BLaER1 (cell line): ENCODE measurements at regions not wholly inside any gene's neighbourhood (a gene's known extent, or its start where the extent isn't known, plus 50 kb on each side); places are given as distances from the start of the nearest gene placed in this dataset.

Experiments
- H3K27ac ChIP-seq: shearing (Covaris generic); formaldehyde crosslinking; 2 replicates; pipeline ENCODE4 v1.8.1; 2022
- H3K27me3 ChIP-seq: shearing (Covaris generic); formaldehyde crosslinking; 2 replicates; pipeline ENCODE4 v1.8.1; 2022
- H3K36me3 ChIP-seq: shearing (Covaris generic); formaldehyde crosslinking; 2 replicates; pipeline ENCODE4 v1.8.1; 2022
- H3K4me1 ChIP-seq: shearing (Covaris generic); formaldehyde crosslinking; 2 replicates; pipeline ENCODE4 v1.8.1; 2022
- H3K4me2 ChIP-seq: shearing (Covaris generic); formaldehyde crosslinking; 2 replicates; pipeline ENCODE4 v1.8.1; 2022
- H3K4me3 ChIP-seq: shearing (Covaris generic); formaldehyde crosslinking; 2 replicates; pipeline ENCODE4 v1.8.1; 2022
- H3K9ac ChIP-seq: shearing (Covaris generic); formaldehyde crosslinking; 2 replicates; pipeline ENCODE4 v1.8.1; 2022
- H3K9me3 ChIP-seq: shearing (Covaris generic); formaldehyde crosslinking; 2 replicates; pipeline ENCODE4 v1.8.1; 2022
- H4K20me1 ChIP-seq: shearing (Covaris generic); formaldehyde crosslinking; 2 replicates; pipeline ENCODE4 v1.8.1; 2022
- Cebpa-rat ChIP-seq: shearing (Covaris generic); IDR thresholded peaks from 2 replicates; pipeline ENCODE4 v1.8.1; 2022

GRCh38 chr20:22352019-22352418 lies 232.4 kb downstream of the FOXA2 start:
- H3K4me2 ChIP-seq = no peak overlapping the region
- H3K4me3 ChIP-seq = no peak overlapping the region
- H3K27ac ChIP-seq = no peak overlapping the region
- H3K9me3 ChIP-seq = peaks cover 8% of the 10 kb centered on the region
- H3K4me1 ChIP-seq = peaks cover 16% of the 10 kb centered on the region
- TF ChIP-seq Cebpa-rat = no peak
- H3K9ac ChIP-seq = no peak overlapping the region
- no peaks in the 10 kb centered on the region for H3K27me3 ChIP-seq
- H4K20me1 ChIP-seq = no peaks in the 10 kb centered on the region
- H3K36me3 ChIP-seq = no peaks in the 10 kb centered on the region

DNA sequence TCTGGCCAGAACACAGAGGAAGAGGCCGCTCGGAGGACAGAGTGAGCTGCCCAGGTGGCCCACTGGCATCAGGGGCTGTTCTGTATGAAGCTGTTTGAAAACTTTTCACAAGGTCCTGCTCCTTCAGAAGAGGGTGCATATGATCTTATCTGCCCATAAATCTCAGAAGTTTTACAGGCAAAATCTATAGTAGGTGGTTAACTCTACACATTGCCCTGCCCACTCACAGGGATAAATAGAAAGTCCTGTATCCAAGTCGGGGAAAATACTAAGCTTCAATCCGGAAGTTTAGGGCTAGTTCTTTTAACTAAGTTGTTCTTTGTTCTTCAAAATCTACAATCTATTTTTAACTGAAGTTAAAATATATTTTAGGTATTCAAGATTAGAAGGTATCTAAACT lies 233.7 kb downstream of the FOXA2 start:
- H3K27ac ChIP-seq = no peak overlapping the region
- H3K4me2 ChIP-seq = no peak overlapping the region
- TF ChIP-seq Cebpa-rat = no peak
- H3K9ac ChIP-seq = no peak overlapping the region
- no peaks in the 10 kb centered on the region for H4K20me1 ChIP-seq
- no peak overlapping the region for H3K4me3 ChIP-seq
- peaks cover 8% of the 10 kb centered on the region for H3K9me3 ChIP-seq
- peaks cover 30% of the 10 kb centered on the region for H3K4me1 ChIP-seq
- H3K36me3 ChIP-seq = no peaks in the 10 kb centered on the region
- no peaks in the 10 kb centered on the region for H3K27me3 ChIP-seq

GRCh38 chr20:22348010-22348409 lies 236.4 kb downstream of the FOXA2 start:
- H3K4me2 ChIP-seq = peak overlapping the region; percentile 87
- TF ChIP-seq Cebpa-rat = no peak
- H3K9ac ChIP-seq = no peak overlapping the region
- H3K9me3 ChIP-seq = no peaks in the 10 kb centered on the region
- no peak overlapping the region for H3K4me3 ChIP-seq
- no peaks in the 10 kb centered on the region for H4K20me1 ChIP-seq
- H3K36me3 ChIP-seq = no peaks in the 10 kb centered on the region
- no peaks in the 10 kb centered on the region for H3K27me3 ChIP-seq
- H3K27ac ChIP-seq = peak overlapping the region; percentile 78
- peaks cover 56% of the 10 kb centered on the region for H3K4me1 ChIP-seq

DNA sequence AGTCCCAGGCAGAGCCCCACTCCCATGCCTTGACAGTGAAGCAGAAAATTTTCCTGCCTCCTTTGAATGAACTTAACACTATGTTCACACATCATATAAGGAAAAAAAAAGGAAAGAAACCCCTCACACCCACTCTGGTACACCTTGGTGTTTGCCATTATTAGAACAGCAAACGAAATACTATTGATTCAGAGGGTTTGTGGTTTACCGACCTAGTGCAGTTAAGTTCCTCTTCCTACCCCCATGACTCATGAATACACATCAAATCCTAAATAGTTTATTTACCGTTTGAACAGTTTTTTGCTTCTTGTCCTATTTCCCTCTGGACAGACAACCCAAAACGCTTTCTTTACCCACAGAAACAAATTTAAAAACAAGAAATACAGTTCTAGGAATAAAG lies 237.7 kb downstream of the FOXA2 start:
- Histone ChIP-seq H3K36me3 (no peaks in the 10 kb centered on the region), H3K9ac (peak overlapping the region; percentile 66; the same call in 1 of the 2 replicates), H3K4me3 (peak overlapping the region; percentile 42; the same call in 1 of the 2 replicates), H3K27me3 (no peaks in the 10 kb centered on the region), H3K4me1 (peaks cover 69% of the 10 kb centered on the region), H4K20me1 (no peaks in the 10 kb centered on the region), H3K9me3 (no peaks in the 10 kb centered on the region), H3K27ac (peak overlapping the region; percentile 78), H3K4me2 (peak overlapping the region; percentile 87)
- TF ChIP-seq Cebpa-rat = no peak

GRCh38 chr20:22343612-22344011 lies 240.8 kb downstream of the FOXA2 start:
- no peak for TF ChIP-seq Cebpa-rat
- peaks cover 95% of the 10 kb centered on the region for H3K4me1 ChIP-seq

DNA sequence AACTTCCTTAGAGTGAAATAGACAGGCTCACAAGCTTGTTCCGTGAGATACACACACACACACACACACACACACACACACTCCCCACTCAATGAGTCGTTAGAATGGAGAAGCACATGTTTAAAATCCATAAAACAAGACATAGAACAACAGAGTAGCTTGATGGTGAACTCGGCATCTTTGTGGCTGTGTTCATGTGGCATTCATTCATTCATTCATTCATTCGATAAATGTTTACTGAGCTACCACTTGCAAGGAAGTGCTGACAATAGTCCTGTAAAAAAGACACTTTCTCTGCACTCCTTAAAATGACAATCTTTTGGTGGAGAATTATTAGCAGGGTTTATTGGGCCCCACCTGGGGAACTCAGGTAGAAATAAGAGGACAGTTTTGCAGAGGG lies 242.0 kb downstream of the FOXA2 start:
- Histone ChIP-seq H3K27me3 (no peaks in the 10 kb centered on the region), H3K9ac (peak overlapping the region; percentile 32; the same call in 1 of the 2 replicates), H3K4me2 (peak overlapping the region; percentile 67), H3K27ac (peak overlapping the region; percentile 74; the same call in 1 of the 2 replicates), H3K36me3 (no peaks in the 10 kb centered on the region), H4K20me1 (no peaks in the 10 kb centered on the region), H3K4me1 (peaks cover 83% of the 10 kb centered on the region), H3K9me3 (no peaks in the 10 kb centered on the region), H3K4me3 (no peak overlapping the region)
- no peak for TF ChIP-seq Cebpa-rat

More at GRCh38 chr20:22343612-22344011, 240.8 kb downstream of the FOXA2 start:
- H3K4me2 ChIP-seq = 0 out of 2 replicates have a peak overlapping the region, but pooled peaks have one; percentile 25
- no peaks in the 10 kb centered on the region for H3K9me3 ChIP-seq
- H3K27me3 ChIP-seq = no peaks in the 10 kb centered on the region
- H3K9ac ChIP-seq = no peak overlapping the region
- H3K4me3 ChIP-seq = no peak overlapping the region
- H4K20me1 ChIP-seq = no peaks in the 10 kb centered on the region
- H3K36me3 ChIP-seq = no peaks in the 10 kb centered on the region
- H3K27ac ChIP-seq = peak overlapping the region; percentile 74

DNA sequence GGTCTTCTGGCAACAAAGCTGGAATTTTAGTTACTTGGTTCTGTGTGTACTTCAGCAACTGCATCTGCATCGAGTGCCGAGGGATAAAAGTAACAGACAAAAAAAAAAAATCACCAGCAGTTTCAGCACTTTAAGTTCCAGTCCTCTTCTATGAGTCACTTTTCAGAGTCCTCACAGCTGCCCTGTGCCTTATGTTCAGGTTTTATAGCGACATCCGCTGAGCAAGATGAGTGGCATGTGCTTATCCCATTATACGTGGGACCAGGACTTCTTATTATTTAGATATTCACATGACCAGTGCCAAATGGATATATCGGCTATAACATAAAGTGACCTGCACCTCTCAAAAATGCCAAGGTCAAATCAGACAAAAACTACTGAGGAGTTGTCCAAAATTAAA lies 242.9 kb downstream of the FOXA2 start:
- H4K20me1 ChIP-seq = no peaks in the 10 kb centered on the region
- no peak for TF ChIP-seq Cebpa-rat
- H3K36me3 ChIP-seq = no peaks in the 10 kb centered on the region
- peak overlapping the region; percentile 67 for H3K4me2 ChIP-seq
- no peak overlapping the region for H3K9ac ChIP-seq
- no peaks in the 10 kb centered on the region for H3K27me3 ChIP-seq
- peaks cover 74% of the 10 kb centered on the region for H3K4me1 ChIP-seq
- no peak overlapping the region for H3K4me3 ChIP-seq
- no peaks in the 10 kb centered on the region for H3K9me3 ChIP-seq
- no peak overlapping the region; the same call in 1 of the 2 replicates for H3K27ac ChIP-seq

- Histone ChIP-seq H3K36me3 (no peaks in the 10 kb centered on the region), H3K27ac (peak overlapping the region; percentile 33; the same call in 1 of the 2 replicates), H3K27me3 (no peaks in the 10 kb centered on the region), H3K4me3 (no peak overlapping the region), H3K4me2 (peak overlapping the region; percentile 68), H3K9ac (no peak overlapping the region), H3K9me3 (no peaks in the 10 kb centered on the region), H3K4me1 (peaks cover 69% of the 10 kb centered on the region), H4K20me1 (no peaks in the 10 kb centered on the region)
- TF ChIP-seq Cebpa-rat = no peak
Observed at GRCh38 chr20:22339946-22340345, 244.4 kb downstream of the FOXA2 start.

DNA sequence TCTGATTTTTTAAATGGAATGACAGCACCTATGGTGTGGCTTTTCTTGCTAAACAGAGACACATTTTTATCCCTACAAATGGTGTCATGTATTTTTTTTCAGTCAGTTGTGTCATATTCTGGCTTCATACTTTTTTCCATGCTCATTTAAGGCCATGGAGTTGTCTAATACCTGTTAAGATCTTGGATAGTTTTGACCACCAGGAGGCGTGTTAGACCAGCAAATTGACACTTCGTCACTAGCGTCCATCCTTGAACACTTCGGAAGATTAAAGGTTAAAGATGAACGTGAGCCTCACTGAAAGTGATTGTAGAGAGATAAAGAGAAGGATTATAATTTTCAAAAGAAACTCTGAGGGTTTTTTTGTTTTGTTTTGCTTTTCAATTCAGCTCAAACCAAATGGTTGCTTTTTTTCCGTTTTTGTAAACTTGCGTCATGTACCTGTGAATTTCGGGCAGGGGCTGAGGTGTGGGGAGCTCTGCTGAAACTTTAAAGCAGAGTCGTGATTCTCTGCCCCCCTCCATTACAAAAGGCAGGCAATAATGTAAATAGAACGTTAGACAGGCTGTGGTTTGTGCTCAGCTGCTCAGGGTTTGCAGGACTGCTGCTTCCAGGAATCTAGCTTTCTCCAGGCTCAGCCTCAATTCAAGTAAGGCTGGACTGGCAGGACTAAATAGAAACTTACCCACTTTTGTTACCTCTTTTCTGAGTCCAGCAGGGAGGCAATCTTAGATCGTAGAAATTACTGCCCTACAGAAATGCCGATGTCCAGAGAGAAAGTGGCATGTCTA lies 245.1 kb downstream of the FOXA2 start:
- H3K4me3 ChIP-seq = no peak overlapping the region
- peaks cover 62% of the 10 kb centered on the region for H3K4me1 ChIP-seq
- TF ChIP-seq Cebpa-rat = no peak
- H3K9me3 ChIP-seq = no peaks in the 10 kb centered on the region
- H3K27ac ChIP-seq = peak overlapping the region; percentile 33; the same call in 1 of the 2 replicates
- H3K9ac ChIP-seq = no peak overlapping the region
- no peaks in the 10 kb centered on the region for H3K36me3 ChIP-seq
- no peaks in the 10 kb centered on the region for H3K27me3 ChIP-seq
- peak overlapping the region; percentile 68 for H3K4me2 ChIP-seq
- no peaks in the 10 kb centered on the region for H4K20me1 ChIP-seq

GRCh38 chr20:22338140-22338708 lies 246.1 kb downstream of the FOXA2 start:
- Histone ChIP-seq H3K36me3 (no peaks in the 10 kb centered on the region), H4K20me1 (no peaks in the 10 kb centered on the region)

More at GRCh38 chr20:22338140-22338708, 246.1 kb downstream of the FOXA2 start:
- peaks cover 52% of the 10 kb centered on the region for H3K4me1 ChIP-seq
- H3K4me2 ChIP-seq = no peak overlapping the region
- TF ChIP-seq Cebpa-rat = no peak
- H3K27me3 ChIP-seq = no peaks in the 10 kb centered on the region
- no peak overlapping the region for H3K9ac ChIP-seq
- H3K27ac ChIP-seq = no peak overlapping the region
- H3K9me3 ChIP-seq = no peaks in the 10 kb centered on the region
- H3K4me3 ChIP-seq = no peak overlapping the region
